SKM-1 (cell line): ENCODE measurements at regions not wholly inside any gene's neighbourhood (a gene's known extent, or its start where the extent isn't known, plus 50 kb on each side); places are given as distances from the start of the nearest gene placed in this dataset.
"Not testable (repeated sequence)": the region's sequence is repeated elsewhere in the genome, so short reads cannot be mapped to it uniquely, and the experiment has no call there.

Experiments used
- DNase-seq: peaks from one replicate; lab custom pipeline; 2025; ENCODE audit not compliant: unreplicated experiment; lab: John Stamatoyannopoulos, UW

DNA sequence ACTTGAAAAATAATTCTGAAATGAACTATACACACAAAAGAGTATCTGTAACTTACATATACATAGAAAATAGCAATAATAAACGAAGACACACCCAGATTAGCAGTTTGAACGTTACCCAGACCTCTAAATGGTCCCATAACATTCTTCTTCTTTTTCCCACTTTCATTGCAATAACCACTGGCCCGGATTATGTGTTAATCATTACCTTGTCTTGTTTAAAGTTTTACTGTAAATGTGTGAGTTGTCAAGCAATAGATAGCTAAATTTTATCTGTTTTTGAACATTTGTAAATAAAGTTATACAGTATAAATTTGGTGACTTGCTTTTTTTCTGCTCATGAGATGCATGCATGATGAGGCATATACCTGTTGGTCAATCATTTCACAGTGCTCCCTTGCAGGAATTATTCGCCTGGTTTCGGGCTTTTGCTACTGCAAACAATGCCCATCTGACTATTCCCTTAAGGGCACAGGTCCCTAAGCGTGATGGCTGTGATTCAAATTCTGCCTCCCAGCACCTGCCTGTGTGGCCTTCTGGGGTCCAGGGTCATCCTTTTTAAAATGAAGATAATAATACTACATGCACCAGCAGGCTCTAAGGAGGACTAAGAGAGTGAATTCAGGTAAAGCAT lies 66.1 kb downstream of the GADD45G start:
- no peak for DNase-seq

DNA sequence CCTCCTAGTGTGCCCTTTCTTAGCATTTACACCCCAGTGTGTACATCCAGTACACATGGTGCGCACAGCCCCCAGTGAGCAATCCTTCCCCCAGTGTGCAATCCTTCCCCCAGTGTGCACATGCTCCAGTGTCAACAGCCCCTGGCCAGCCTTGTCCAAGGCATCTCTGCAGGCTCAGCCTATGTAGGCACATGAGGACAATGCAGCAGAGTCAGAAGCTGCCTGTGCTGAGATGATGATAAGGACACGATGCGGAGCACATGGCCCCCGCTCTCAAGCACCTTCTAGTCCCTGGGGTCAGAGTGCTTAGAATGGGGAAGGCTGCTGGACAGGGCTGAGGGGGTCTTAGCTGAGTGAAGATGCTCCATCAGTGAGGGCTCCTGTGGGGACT lies 69.8 kb downstream of the GADD45G start:
- DNase-seq = no peak

DNA sequence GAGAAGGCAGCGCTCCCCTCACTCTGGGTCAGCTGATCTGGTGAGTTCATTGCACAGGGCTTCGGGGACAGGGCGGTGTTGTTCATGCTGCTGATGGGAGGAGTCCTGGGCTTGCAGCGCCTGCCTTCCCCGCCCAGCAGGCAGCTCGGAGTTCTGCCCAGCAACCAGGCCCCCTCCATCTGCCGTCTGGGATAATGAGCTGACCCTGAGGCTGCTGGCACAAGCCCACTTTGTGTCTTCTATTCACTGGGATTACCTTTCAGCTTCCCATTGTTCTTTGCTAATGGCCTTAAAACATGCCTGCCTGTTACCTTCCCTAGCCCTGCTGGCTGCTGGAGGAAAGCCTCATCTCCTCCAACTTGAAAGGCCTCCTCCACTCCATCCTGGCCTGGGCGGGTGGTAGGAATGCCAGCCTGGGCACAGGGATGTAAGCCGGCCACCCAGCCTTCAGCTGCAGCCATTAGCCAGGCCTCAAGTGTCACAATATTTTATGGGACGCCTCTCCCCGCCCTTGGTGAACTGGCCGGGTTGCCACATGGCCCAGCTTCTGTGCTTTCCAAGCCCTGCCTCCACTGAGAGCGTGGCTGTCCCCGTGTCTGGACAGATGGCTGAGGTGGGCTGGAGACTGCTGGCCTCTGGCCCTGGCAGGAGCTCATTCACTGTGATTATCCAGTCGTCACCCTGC lies 70.4 kb downstream of the GADD45G start:
- no peak for DNase-seq

DNA sequence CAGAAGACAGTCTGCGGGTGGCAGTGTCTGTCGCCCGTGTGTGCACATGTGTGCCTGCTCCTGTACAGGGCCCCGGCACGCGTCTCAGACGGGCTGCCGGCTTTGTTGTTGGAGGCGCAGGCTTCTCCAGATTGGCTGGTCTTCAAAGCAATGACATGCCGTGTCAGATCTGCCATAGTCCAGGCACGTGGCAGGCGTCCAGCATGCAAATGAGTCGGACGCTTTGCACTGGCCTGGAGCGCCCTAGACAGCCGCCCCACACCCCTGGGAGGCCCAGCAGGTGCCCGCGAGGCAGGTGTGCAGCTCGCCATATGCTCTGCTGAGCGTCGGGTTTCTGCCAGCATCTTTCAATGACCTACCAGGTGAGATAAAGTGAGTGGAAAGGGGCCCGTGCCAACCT lies 71.5 kb downstream of the GADD45G start:
- no peak for DNase-seq

DNA sequence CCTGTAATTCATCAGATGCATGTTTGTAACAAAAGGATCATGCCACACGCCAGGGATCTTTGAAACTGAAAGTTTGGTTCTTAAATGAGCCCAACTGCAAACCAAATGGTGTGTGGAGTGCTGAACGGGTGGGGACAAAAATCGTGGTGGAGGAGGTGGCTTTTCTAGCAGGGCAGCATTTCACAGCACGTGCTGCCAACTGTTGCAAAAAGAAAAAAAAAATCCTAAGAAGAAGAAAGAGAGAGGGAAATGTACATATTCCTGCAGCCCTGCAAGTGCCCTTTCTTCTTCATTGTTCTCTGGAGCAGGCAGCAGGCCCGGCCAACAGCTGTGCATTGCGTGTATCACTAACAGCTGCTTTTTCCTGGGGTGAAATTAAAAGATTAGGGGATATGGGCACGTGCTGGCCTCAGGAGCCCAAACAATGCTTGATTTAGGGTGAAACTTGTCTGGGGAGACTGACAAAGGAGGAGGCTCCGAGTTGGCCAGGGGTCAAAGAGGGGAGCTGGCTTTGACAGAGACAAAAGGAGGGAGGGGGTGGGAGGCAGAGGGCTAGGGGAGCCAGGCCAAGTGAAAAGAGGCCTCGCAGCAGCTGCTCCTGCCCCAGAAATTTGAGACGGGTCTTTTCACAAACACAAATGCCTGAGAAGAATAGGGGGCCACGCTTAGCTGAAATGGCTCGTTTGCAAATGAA lies 73.0 kb downstream of the GADD45G start:
- DNase-seq = no peak

DNA sequence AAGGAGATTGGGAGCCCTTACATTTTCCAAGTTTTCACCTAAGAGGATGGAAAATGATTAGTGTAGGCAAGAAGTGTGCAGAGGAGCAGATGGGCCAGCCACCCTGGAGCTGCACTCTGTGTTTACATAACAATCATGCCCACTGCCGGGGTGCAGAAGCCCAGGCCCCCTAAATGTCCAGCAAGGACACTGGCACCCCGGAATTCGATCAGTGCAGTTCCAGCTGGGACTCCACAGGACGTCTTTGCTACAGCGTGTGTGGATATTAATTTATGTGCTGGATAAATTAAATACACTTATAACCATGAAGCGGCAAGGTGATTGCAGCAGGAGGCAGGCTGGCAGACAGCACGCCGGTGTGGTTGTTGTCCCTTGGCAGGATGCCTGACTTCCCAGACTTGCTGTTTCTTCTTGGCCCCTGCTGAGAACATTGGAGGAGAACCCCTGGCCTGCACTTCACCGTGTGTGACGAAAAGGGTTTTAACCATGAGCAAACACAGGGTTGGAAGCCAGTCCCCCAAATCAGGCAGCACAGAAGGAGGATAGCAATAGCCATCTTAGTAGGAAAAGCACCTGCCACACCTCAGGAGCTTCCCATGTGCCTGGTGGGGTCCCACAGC lies 73.7 kb downstream of the GADD45G start:
- DNase-seq = no peak

DNA sequence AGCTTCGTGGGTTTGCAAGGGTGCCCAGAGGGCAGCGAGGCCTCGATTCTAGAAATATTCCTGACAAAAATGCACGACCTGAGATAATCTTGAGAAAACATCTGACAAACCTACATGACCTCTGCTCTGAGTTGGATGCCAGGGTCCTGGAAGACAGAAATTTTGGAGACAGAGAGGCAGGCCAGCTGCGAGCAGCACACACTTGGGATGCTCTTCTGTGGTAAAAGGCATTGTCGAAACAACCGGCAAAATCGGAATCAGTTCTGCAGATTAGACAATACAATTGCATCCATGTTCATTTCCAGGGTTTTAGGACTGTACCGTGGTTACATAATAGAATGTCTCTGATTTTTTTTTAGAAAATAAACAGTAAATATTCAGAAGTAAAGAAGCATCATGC lies 74.2 kb downstream of the GADD45G start:
- DNase-seq = no peak

DNA sequence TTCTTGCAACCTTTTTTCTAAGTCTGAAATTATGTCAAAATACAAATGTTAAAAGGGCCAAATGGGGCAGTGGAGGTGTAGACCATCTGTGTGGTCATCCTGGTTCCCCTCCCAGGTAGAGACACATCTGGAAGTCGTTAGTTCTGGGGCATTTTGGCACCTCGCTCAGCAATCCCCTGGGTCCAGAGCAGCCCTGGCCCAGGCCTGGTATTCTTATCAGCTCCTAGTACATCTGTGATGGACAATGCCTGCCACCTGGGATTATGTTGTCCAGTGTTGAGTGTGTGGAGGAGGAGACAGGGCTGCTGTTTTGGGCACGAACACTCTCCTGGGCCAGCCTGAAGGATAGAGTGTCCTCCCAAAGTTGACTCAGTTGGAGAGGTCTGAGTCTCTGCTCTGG lies 74.8 kb downstream of the GADD45G start:
- DNase-seq = no peak

DNA sequence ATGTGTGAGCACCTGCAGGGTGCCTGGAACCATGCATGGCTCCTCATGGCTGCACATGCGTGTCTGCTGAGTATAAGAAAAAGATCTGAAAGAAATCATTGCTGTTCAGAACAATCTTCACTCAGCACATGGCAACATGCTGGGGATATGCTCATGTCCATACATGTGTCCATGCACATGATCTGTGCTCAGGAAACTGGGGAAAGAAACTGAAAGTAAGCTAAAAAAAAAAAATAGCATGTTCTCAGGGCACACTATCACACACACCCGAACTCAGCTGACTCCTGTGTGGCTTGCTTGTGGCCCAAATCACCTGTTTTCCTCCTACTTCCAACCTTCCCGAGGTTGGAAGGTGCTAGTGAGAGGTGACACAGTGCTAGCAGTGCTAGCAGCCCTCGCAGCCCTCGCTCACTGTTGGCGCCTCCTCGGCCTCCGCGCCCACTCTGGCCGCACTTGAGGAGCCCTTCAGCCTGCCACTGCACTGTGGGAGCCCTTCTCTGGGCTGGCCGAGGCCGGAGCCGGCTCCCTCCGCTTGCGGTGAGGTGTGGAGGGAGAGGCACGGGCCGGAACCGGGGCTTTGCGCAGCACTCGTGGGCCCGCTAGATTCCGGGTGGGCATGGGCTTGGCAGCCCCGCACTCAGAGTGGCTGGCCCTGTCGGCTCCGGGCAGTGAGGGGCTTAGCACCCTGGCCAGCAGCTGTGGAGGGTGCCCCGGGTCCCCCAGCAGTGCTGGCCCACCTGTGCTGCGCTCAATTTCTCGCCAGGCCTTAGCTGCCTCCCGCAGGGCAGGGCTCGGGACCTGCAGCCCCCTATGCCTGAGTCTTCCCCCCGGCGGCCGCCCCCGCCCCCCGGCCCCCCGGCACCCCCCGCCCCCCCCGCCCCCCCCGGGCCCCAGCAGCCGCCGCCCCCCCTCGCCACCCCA lies 76.0 kb downstream of the GADD45G start:
- no peak for DNase-seq

DNA sequence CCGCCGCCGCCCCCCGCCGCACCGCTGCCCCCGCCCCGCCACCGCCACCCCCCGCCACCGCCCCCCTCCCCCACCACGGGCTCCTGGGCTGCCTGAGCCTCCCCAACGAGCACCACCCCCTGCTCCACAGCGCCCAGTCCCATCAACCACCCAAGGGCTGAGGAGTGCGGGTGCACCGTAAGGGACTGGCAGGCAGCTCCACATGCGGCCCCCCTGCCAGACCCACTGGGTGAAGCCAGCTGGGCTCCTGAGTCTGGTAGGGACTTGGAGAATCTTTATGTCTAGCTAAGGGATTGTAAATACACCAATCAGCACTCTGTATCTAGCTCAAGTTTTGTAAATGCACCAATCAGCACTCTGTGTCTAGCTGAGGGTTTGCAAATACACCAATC lies 76.7 kb downstream of the GADD45G start:
- DNase-seq = not testable (repeated sequence)

DNA sequence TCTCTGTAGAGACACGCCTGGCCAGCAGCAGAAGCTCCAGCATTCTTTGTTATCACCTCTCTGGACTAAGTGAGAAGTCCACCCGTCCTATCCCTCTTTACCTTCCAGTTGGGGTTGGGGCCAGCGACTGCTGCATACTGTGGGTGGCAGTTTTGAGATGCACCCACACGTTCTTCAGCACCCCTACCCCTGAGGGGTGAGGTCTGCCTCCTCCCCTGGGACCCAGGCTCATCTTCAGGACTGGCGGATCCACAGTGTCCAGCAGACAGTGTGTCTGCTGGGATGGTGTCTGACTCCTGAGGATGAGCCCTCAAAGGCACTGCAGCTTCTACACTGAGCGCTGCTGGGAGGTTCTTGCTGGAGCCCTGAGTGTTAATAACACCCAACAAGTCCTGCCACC lies 78.8 kb downstream of the GADD45G start:
- no peak for DNase-seq

DNA sequence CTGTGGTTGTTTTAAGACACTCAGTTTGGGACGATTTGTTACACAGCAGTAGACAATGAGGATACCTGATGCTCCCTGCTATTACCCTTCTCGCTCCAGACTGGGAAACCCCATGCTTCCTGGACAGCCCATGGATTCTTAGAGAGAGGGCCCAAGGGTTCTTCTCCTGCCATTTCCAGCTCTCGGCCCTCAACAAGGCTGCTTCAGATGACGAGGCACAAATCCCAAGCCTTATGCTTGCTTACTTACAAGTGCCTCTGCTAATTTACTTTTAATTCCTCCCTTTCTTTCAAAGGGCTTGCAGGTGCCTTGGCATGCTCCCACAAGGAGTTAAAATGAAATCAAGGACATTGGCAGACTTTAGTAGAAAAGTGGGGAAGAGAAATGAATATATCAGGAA lies 79.4 kb downstream of the GADD45G start:
- no peak for DNase-seq

DNA sequence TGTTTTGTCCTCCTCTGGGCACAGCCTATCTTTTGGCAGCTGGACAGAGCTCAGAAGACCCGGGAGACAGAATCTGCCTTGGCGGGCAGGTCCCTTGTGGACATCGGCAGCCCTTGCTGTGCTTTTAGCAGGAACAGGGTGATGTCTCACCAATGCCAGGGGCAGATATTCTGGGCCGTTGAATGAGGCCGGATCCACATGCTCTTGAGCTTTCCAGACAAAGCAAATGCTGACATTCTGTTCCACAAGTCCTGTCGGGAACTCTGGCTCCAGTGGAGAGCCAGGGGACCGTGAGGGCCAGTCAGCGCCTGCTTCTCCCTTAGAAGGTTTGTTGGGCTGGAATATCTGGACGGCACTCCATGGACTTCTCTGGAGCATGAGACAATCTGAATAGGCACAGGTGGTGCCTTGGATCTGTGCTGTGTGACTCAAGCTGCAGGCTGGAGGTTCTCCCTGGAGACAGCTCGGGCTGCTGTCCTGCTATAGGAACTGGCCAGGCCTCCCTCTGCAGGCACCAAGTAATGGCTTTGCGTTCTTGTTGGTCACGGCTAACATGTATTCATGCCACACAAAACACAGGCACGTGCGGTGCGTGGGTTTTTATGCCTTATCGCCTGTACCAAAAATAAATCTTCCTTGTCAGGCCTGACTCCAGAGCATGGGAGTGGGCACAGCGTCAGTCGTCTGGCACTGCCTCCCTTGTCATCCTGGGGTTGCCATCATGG lies 80.3 kb downstream of the GADD45G start:
- DNase-seq = no peak

DNA sequence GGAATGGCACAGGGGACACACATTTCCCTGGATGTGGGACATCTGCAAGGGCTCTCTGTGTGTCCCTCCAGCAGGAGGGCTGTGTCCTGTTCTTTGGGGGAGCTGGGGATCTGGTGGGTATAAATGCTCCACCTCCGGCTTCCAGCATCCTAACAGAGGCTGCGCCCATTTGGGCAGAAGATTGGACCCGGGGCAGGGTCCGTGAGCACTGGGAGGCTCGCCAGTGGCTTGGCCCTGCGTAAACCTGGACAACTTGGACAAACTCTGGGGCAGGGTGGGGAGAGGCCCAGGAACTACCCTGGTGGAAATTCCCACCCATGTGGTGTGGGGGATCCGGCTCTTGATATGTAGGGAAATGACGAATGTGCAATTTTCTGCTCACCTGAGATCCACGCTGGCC lies 80.9 kb downstream of the GADD45G start:
- DNase-seq = no peak

DNA sequence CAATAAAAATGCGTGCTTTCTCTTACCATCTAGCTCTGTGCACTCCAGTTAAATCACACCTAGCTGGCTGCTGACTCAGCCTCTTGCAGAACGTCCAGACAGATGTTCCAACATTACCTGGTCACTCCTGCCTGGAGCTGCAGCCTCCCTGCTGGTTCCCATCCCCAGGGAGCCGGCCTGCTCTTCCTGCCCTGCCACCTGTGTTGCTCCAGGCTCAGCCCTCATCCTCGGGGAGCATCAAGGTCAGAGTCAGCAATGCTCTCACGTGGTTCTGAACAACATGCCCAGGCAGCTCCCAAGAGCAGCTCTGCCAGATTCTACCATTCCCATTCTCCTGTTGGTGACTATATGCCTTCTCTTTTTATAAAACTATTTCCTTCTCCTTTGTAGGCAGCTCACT lies 81.3 kb downstream of the GADD45G start:
- DNase-seq = no peak

DNA sequence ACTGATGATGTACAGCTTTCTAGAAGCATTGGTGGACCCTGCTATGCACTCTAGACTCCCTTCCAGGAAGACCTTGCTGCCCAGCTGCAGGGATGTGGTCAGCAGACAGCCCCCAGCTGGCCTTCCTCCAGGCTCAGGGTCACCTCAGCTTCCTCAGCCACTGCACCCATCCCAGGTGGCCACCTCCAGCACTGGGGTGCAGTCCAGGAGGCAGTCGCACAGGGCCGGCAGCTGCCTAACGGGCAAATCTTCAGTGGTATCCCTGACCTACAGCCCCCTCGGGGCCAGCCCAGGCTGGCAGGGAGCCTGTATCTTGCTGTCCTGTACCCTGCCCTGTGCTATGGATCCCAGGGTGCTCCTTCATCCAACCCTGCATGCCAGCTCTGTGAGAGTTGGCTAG lies 81.8 kb downstream of the GADD45G start:
- DNase-seq = no peak

DNA sequence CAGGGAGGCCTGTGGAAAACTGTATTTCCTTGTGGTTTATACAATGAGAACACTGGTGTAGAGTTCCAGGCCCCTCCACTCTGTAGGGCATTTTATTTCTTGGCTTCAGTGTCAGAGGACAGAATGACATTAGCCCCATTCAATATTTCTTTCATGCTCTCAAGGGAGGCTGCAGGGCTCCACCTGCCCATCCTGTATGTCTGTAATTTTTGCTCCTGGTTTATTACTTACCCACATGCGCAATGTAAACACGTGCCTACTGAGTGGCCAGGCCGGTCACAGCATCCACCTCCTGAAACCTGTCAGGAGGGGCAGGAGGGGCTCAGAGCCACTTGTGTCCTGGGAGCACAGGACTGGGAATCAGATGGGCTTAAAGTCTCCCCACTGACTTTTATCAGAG lies 82.4 kb downstream of the GADD45G start:
- no peak for DNase-seq

DNA sequence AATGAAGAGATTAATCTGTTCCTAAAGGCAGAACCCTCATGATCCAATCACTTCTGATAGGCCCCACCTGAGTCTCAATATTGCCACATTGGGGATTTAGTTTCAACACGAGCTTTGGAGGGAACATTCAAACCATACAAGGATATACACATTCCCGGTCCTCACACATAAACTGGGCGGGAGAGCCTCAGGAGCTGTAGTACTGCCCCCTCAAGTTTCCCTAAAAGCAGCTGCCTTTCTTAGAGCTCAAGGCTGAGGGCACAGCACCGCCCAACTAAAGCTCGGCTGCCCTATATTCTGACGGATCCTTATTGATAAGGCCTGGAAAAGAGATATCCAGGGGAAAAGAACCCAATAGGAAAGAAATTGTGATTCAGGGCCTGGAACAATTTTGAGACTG lies 83.0 kb downstream of the GADD45G start:
- no peak for DNase-seq

DNA sequence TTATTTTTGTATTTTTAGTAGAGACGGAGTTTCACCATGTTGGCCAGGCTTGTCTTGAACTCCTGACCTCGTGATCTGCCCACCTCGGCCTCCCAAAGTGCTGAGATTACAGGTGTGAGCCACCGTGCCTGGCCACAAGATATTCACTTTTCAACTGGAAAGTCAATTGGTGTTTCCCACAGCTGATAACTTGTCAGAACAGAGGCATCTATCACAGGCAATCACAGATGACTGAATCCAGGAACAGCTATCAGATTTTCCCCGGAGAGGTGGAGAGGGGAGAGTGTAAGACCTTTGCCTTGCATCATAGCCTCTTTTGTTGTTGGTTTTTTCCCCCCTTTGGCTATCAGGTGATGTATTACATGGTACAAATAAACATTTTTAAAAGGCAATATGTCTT lies 84.5 kb downstream of the GADD45G start:
- DNase-seq = not testable (repeated sequence)

DNA sequence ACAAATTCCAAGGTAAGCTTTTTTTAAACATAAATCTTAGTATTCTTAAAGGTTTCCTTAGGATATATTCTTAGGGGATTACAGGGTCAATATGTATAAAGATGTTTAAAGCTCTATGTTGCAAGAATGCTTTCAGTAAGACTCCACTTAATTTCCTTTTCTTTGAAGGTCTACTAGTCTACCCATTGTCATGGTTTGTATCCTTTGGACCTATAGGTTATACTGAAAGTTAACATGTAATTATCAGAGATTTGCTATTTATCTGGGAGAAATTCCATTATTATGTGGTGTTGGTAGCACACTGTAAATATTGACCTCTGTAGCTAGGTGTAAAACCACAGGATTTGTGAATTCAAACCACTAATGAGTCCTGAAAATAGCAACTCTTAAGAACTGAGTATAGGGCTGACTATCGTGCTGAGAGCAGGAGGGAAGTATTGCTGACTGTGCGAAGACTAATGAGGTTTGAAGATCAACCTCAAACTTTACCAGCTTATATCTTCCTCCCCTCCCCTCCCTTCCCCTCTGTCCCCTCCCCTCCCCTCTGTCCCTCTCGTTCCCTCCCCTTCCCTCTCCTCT lies 85.6 kb downstream of the GADD45G start:
- DNase-seq = no peak
